A549 (cell line): ENCODE measurements at regions not wholly inside any gene's neighbourhood (a gene's known extent, or its start where the extent isn't known, plus 50 kb on each side); places are given as distances from the start of the nearest gene placed in this dataset.

Experiments used
- BHLHE40 ChIP-seq: IDR thresholded peaks from 2 replicates; pipeline ENCODE4 v1.6.1; 2012; ENCODE audit warnings: low read depth, low read length, inconsistent platforms
- CTCF ChIP-seq: fragments of >200 bp; sonication (Bioruptor Twin); formaldehyde crosslinking; IDR thresholded peaks from 3 replicates; pipeline ENCODE4 v1.5.1; 2016
- HDAC2 ChIP-seq: fragments of 200-600 bp; sonication (generic); IDR thresholded peaks from 2 replicates; pipeline ENCODE4 v1.6.1; 2016
- KDM1A ChIP-seq: fragments of 200-600 bp; sonication (generic); IDR thresholded peaks from 2 replicates; pipeline ENCODE4 v1.6.1; 2016; ENCODE audit warnings: low read depth, mild to moderate bottlenecking
- MYC ChIP-seq: IDR thresholded peaks from 2 replicates; pipeline ENCODE4 v1.6.1; 2012; ENCODE audit warnings: mild to moderate bottlenecking, inconsistent platforms, low read length, improper control_type of control experiment, borderline replicate concordance
- POLR2A ChIP-seq: IDR thresholded peaks from 2 replicates; pipeline ENCODE4 v1.6.1; 2012; ENCODE audit warnings: mild to moderate bottlenecking, low read length
- POLR2AphosphoS2 ChIP-seq: conservative IDR thresholded peaks from 2 replicates; pipeline ENCODE4 v1.6.1; 2012; ENCODE audit warnings: low read length, improper control_type of control experiment, inconsistent platforms
- RCOR1 ChIP-seq: fragments of 150-350 bp; IDR thresholded peaks from 2 replicates; pipeline ENCODE4 v1.6.1; 2014; ENCODE audit warnings: antibody characterized with exemption, low read length, low read depth

GRCh38 chr9:2494562-2494961 is 127.0 kb upstream of the VLDLR start:
- no peak for TF ChIP-seq POLR2A
- no peak for TF ChIP-seq HDAC2
- TF ChIP-seq KDM1A, result no peak
- TF ChIP-seq CTCF, result no peak
- no peak for TF ChIP-seq POLR2AphosphoS2
- no peak for TF ChIP-seq MYC
- no peak for TF ChIP-seq BHLHE40
- TF ChIP-seq RCOR1, result no peak
